Neural progenitor cell (in vitro differentiated cells): ENCODE measurements at regions not wholly inside any gene's neighbourhood (a gene's known extent, or its start where the extent isn't known, plus 50 kb on each side); places are given as distances from the start of the nearest gene placed in this dataset.

Experiments used
- DNase-seq: peaks from one replicate; pipeline ENCODE4 v3.0.0-alpha.2; 2016; ENCODE audit warnings: low spot score
- H2AFZ ChIP-seq: fragments of 200-600 bp; sonication (generic); replicated peaks from 2 replicates; pipeline ENCODE4 v1.6.1; 2016; ENCODE audit warnings: antibody characterized with exemption
- H3F3A ChIP-seq: fragments of 200-600 bp; sonication (generic); 2 replicates; pipeline ENCODE4 v1.6.1; 2016; ENCODE audit warnings: antibody characterized with exemption, low read depth
- H3K27ac ChIP-seq: fragments of 200-600 bp; sonication (generic); 2 replicates; pipeline ENCODE4 v1.5.1; 2016; ENCODE audit warnings: mild to moderate bottlenecking
- H3K27me3 ChIP-seq: fragments of 200-600 bp; sonication (generic); 2 replicates; pipeline ENCODE4 v1.6.1; 2016; ENCODE audit warnings: mild to moderate bottlenecking, moderate library complexity
- H3K36me3 ChIP-seq: fragments of 200-600 bp; sonication (generic); 2 replicates; pipeline ENCODE4 v1.5.1; 2016
- H3K4me1 ChIP-seq: fragments of 200-600 bp; sonication (generic); 2 replicates; pipeline ENCODE4 v1.6.1; 2016; ENCODE audit warnings: mixed run types
- H3K4me2 ChIP-seq: fragments of 200-600 bp; sonication (generic); 2 replicates; pipeline ENCODE4 v1.6.1; 2016
- H3K4me3 ChIP-seq: fragments of 200-600 bp; sonication (generic); 2 replicates; pipeline ENCODE4 v1.5.1; 2016
- H3K79me2 ChIP-seq: fragments of 200-600 bp; sonication (generic); 2 replicates; pipeline ENCODE4 v1.6.1; 2016; ENCODE audit warnings: low read depth
- H3K9ac ChIP-seq: fragments of 200-600 bp; sonication (generic); 2 replicates; pipeline ENCODE4 v1.6.1; 2016
- H3K9me3 ChIP-seq: fragments of 200-600 bp; sonication (generic); 2 replicates; pipeline ENCODE4 v1.5.1; 2016; ENCODE audit warnings: low read depth
- H4K20me1 ChIP-seq: fragments of 200-600 bp; sonication (generic); 2 replicates; pipeline ENCODE4 v1.6.1; 2016; ENCODE audit warnings: low read depth
- H3K27ac Mint-ChIP-seq: 3 replicates; pipeline ENCODE4 v1.8.0; 2021; ENCODE audit warnings: mixed read lengths
- H3K27me3 Mint-ChIP-seq: 2 replicates; pipeline ENCODE4 v1.8.0; 2022; ENCODE audit warnings: low read depth, mild to moderate bottlenecking, inconsistent platforms, moderate library complexity, mixed read lengths; ENCODE audit not compliant: insufficient read depth
- H3K36me3 Mint-ChIP-seq: 3 replicates; pipeline ENCODE4 v1.8.0; 2021; ENCODE audit warnings: mixed read lengths
- H3K4me1 Mint-ChIP-seq: 3 replicates; pipeline ENCODE4 v1.8.0; 2021; ENCODE audit warnings: mixed read lengths
- H3K4me3 Mint-ChIP-seq: 3 replicates; pipeline ENCODE4 v1.8.0; 2021; ENCODE audit warnings: mild to moderate bottlenecking, moderate library complexity, mixed read lengths
- H3K9me3 Mint-ChIP-seq: 3 replicates; pipeline ENCODE4 v1.8.0; 2020; ENCODE audit warnings: mixed read lengths
- CTCF ChIP-seq: fragments of 200-600 bp; sonication (generic); IDR thresholded peaks from 2 replicates; pipeline ENCODE4 v1.5.1; 2017; ENCODE audit warnings: antibody characterized with exemption, mild to moderate bottlenecking
- EZH2 ChIP-seq: fragments of 200-600 bp; sonication (generic); IDR thresholded peaks from 2 replicates; pipeline ENCODE4 v1.6.1; 2017; ENCODE audit warnings: antibody characterized with exemption, mild to moderate bottlenecking, moderate library complexity
- EZH2phosphoT487 ChIP-seq: fragments of 200-600 bp; sonication (generic); IDR thresholded peaks from 2 replicates; pipeline ENCODE4 v1.6.1; 2017; ENCODE audit warnings: antibody characterized with exemption

GRCh38 chr2:217146956-217147355 is 287.1 kb upstream of the TNP1 start:
- Mint-ChIP-seq H3K27ac (no peak overlapping the region), H3K4me3 (no peak overlapping the region), H3K9me3 (peaks cover 7% of the 10 kb centered on the region), H3K27me3 (peaks cover 3% of the 10 kb centered on the region), H3K4me1 (peaks cover 3% of the 10 kb centered on the region), H3K36me3 (no peaks in the 10 kb centered on the region)
- Histone ChIP-seq H3K27ac (no peak overlapping the region), H3K79me2 (no peaks in the 10 kb centered on the region), H3K4me2 (no peak overlapping the region), H4K20me1 (no peaks in the 10 kb centered on the region), H3K4me3 (no peak overlapping the region), H3K9me3 (peaks cover 11% of the 10 kb centered on the region), H3F3A (no peaks in the 10 kb centered on the region), H3K9ac (no peak overlapping the region), H2AFZ (no peak overlapping the region), H3K4me1 (no peaks in the 10 kb centered on the region), H3K36me3 (peaks cover 10% of the 10 kb centered on the region), H3K27me3 (no peaks in the 10 kb centered on the region)
- DNase-seq = no peak
- TF ChIP-seq EZH2 (no peak), CTCF (no peak), EZH2phosphoT487 (no peak)

GRCh38 chr2:217142649-217143266 is 282.9 kb upstream of the TNP1 start:
- Mint-ChIP-seq H3K36me3 (peaks cover 4% of the 10 kb centered on the region), H3K9me3 (peaks cover 28% of the 10 kb centered on the region), H3K4me1 (no peaks in the 10 kb centered on the region), H3K4me3 (no peak overlapping the region), H3K27ac (no peak overlapping the region), H3K27me3 (no peaks in the 10 kb centered on the region)
- Histone ChIP-seq H4K20me1 (no peaks in the 10 kb centered on the region), H3K4me3 (no peak overlapping the region), H3K9me3 (peaks cover 35% of the 10 kb centered on the region), H3K36me3 (peaks cover 10% of the 10 kb centered on the region), H3K4me1 (no peaks in the 10 kb centered on the region), H3K27ac (no peak overlapping the region), H2AFZ (no peak overlapping the region), H3K79me2 (no peaks in the 10 kb centered on the region), H3K27me3 (no peaks in the 10 kb centered on the region), H3F3A (no peaks in the 10 kb centered on the region), H3K4me2 (no peak overlapping the region), H3K9ac (no peak overlapping the region)
- TF ChIP-seq EZH2phosphoT487 (no peak), EZH2 (no peak), CTCF (peak; percentile 66)
- peak; percentile 41 for DNase-seq

- Mint-ChIP-seq H3K4me3 (no peak overlapping the region), H3K9me3 (peaks cover 51% of the 10 kb centered on the region), H3K27me3 (no peaks in the 10 kb centered on the region), H3K36me3 (peaks cover 5% of the 10 kb centered on the region), H3K4me1 (no peaks in the 10 kb centered on the region), H3K27ac (no peak overlapping the region)
- Histone ChIP-seq H3F3A (no peaks in the 10 kb centered on the region), H2AFZ (no peak overlapping the region), H3K4me1 (no peaks in the 10 kb centered on the region), H4K20me1 (no peaks in the 10 kb centered on the region), H3K36me3 (peaks cover 10% of the 10 kb centered on the region), H3K4me2 (no peak overlapping the region), H3K79me2 (no peaks in the 10 kb centered on the region), H3K9ac (no peak overlapping the region), H3K4me3 (no peak overlapping the region), H3K9me3 (peaks cover 40% of the 10 kb centered on the region), H3K27me3 (no peaks in the 10 kb centered on the region), H3K27ac (no peak overlapping the region)
- DNase-seq = no peak
- TF ChIP-seq CTCF (no peak), EZH2phosphoT487 (no peak), EZH2 (no peak)
Observed at GRCh38 chr2:217138284-217138683, 278.4 kb upstream of the TNP1 start.
